ENCODE measurements at regions not wholly inside any gene's neighbourhood (a gene's known extent, or its start where the extent isn't known, plus 50 kb on each side); places are given as distances from the start of the nearest gene placed in this dataset.

GRCh38 chr15:57861034-57861638, 154.6 kb downstream of the POLR2M start:
- H3K4me3 ChIP-seq, result no peak overlapping the region
- no peak for DNase-seq (ENCODE audit: low spot score in 2 of 2)

GRCh38 chr15:57861815-57862586, 155.5 kb downstream of the POLR2M start:
- Histone ChIP-seq H3K27me3 (no peaks in the 10 kb centered on the region), H3K4me1 (no peaks in the 10 kb centered on the region), H3K36me3 (no peaks in the 10 kb centered on the region), H3K4me3 (no peak overlapping the region), H3K9me3 (no peaks in the 10 kb centered on the region), H3K27ac (no peak overlapping the region)
- 64 to 65% methylated on average over 6 of the region's 6 CpGs for WGBS, 2 donors
- DNase-seq (ENCODE audit: low spot score in 2 of 2), result no peak
- TF ChIP-seq CTCF (IDR thresholded peaks at IDR 0.05) (no peak), EP300 (IDR thresholded peaks at IDR 0.05) (no peak), POLR2A (IDR thresholded peaks at IDR 0.05) (no peak)

More at GRCh38 chr15:57861034-57861638, 154.6 kb downstream of the POLR2M start:
- no peaks in the 10 kb centered on the region for H3K4me1 ChIP-seq
- H3K36me3 ChIP-seq, result no peaks in the 10 kb centered on the region
- no peaks in the 10 kb centered on the region for H3K9me3 ChIP-seq
- TF ChIP-seq CTCF (IDR thresholded peaks at IDR 0.05) (peak; percentile 66 to 83 (median 80)), POLR2A (IDR thresholded peaks at IDR 0.05) (no peak)
- no peaks in the 10 kb centered on the region for H3K27me3 ChIP-seq
- H3K27ac ChIP-seq, result no peak overlapping the region
- WGBS, 2 donors, result 19 to 20% methylated on average over 6 of the region's 6 CpGs

- Histone ChIP-seq H3K4me1 (no peaks in the 10 kb centered on the region), H3K4me3 (no peak overlapping the region), H3K27me3 (peaks cover 0 to 7% of the 10 kb centered on the region in 2 donors), H3K27ac (no peak overlapping the region), H3K9me3 (no peaks in the 10 kb centered on the region), H3K36me3 (no peaks in the 10 kb centered on the region)
- 89 to 93% methylated on average over 6 of the region's 6 CpGs for WGBS, 2 donors
- DNase-seq (ENCODE audit: low spot score in 2 of 2), result no peak
- TF ChIP-seq CTCF (IDR thresholded peaks at IDR 0.05) (no peak), POLR2A (IDR thresholded peaks at IDR 0.05) (no peak), EP300 (IDR thresholded peaks at IDR 0.05) (no peak)
Measured at GRCh38 chr15:57862761-57863160, 156.2 kb downstream of the POLR2M start.

- no peaks in the 10 kb centered on the region for H3K4me1 ChIP-seq
- H3K27me3 ChIP-seq, result peaks cover 0 to 19% of the 10 kb centered on the region in 2 donors
- WGBS, 2 donors, result 91 to 92% methylated on average over 3 of the region's 3 CpGs
- TF ChIP-seq CTCF (IDR thresholded peaks at IDR 0.05) (peak in 2 of 5 experiments; percentile 25 to 29), POLR2A (IDR thresholded peaks at IDR 0.05) (no peak), EP300 (IDR thresholded peaks at IDR 0.05) (no peak)
- H3K36me3 ChIP-seq, result no peaks in the 10 kb centered on the region
- H3K4me3 ChIP-seq, result no peak overlapping the region
- no peak for DNase-seq (ENCODE audit: low spot score in 2 of 2)
- H3K27ac ChIP-seq, result no peak overlapping the region
- H3K9me3 ChIP-seq, result no peaks in the 10 kb centered on the region
Measured at GRCh38 chr15:57865294-57865693, 158.8 kb downstream of the POLR2M start.

- peak in 1 of 2 donors; percentile 40 for DNase-seq (ENCODE audit: low spot score in 2 of 2)
- Histone ChIP-seq H3K4me3 (no peak overlapping the region), H3K9me3 (no peaks in the 10 kb centered on the region), H3K27ac (no peak overlapping the region), H3K27me3 (peaks cover 0 to 22% of the 10 kb centered on the region in 2 donors), H3K36me3 (no peaks in the 10 kb centered on the region), H3K4me1 (no peaks in the 10 kb centered on the region)
- 43 to 53% methylated on average over 7 of the region's 7 CpGs for WGBS, 2 donors
- TF ChIP-seq CTCF (IDR thresholded peaks at IDR 0.05) (peak; percentile 32 to 50 (median 40)), POLR2A (IDR thresholded peaks at IDR 0.05) (no peak)
Measured at GRCh38 chr15:57866149-57866736, 159.7 kb downstream of the POLR2M start.

Data from tibial nerve (tissue), 4 donors.